Lower leg skin (tissue), 4 donors: ENCODE measurements at regions not wholly inside any gene's neighbourhood (a gene's known extent, or its start where the extent isn't known, plus 50 kb on each side); places are given as distances from the start of the nearest gene placed in this dataset.

Source experiments
- DNase-seq, 2 donors: peaks; one replicate each; pipeline ENCODE4 v3.0.0-alpha.2; 2019; ENCODE audit warnings: low spot score in 2 of 2
- H3K4me3 ChIP-seq: fragments of 200-600 bp; sonication (generic); 2 replicates; pipeline ENCODE4 v1.5.1; 2017; ENCODE audit warnings: mild to moderate bottlenecking, low read depth; ENCODE audit not compliant: poor library complexity, severe bottlenecking
- CTCF ChIP-seq, 3 donors: fragments of 450-650 bp; IDR thresholded peaks; one replicate each; pipeline ENCODE4 v1.5.1; 2016; ENCODE audit warnings: antibody characterized with exemption in 3 of 3, mild to moderate bottlenecking in 3 of 3, moderate library complexity in 2 of 3
- POLR2A ChIP-seq, 2 donors: fragments of 450-650 bp; IDR thresholded peaks; one replicate each; pipeline ENCODE4 v1.6.1; 2016 to 2017; ENCODE audit warnings: antibody characterized with exemption in 2 of 2, mild to moderate bottlenecking in 1 of 2, moderate library complexity in 1 of 2
- WGBS, 2 donors: methylation state at CpG; one replicate each; pipeline ENCODE4 v1.1.5; 2018; 5-methylcytosine and 5-hydroxymethylcytosine counted together
- intact Hi-C: fragments of 100-400 bp; cut with DNase I; formaldehyde crosslinking; loops from one replicate; pipeline ENCODE4 v1.15.0; 2023; ENCODE audit warnings: low total_unique reads

DNA sequence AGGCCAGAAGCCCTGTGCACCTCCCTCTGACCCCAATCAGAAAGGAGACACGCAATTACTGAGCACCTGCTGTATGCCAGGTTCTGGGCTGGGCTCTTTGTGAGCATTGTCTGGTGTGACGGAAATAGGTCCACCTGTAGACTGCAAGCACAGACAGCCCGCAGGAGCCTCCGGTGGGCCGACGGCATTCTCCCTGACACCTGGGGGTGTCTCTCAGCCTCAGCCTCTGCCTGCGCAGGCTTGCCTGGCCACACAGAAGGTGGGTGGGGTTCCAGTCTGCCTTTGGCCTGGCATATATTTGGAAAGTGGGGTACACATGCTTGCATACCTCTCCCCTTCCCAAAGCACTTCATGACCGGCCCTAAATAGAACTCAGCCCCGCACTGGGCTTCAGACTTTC, 129.3 kb downstream of the BUD13 start:
- WGBS, 2 donors, result 54 to 55% methylated on average over 9 of the region's 9 CpGs
- no peak overlapping the region for H3K4me3 ChIP-seq
- intact Hi-C loops, result loop anchor here (1.0 kb wide), 1 partner anchor 40 kb away; no protein-coding TSS in a partner anchor
- peak in 1 of 2 donors; percentile 84 for DNase-seq
- TF ChIP-seq POLR2A (IDR thresholded peaks at IDR 0.05), result no peak
- TF ChIP-seq CTCF (IDR thresholded peaks at IDR 0.05), result no peak

GRCh38 chr11:116642902-116643301, 129.9 kb downstream of the BUD13 start:
- no peak overlapping the region for H3K4me3 ChIP-seq
- no peak for TF ChIP-seq CTCF (IDR thresholded peaks at IDR 0.05)
- no peak for TF ChIP-seq POLR2A (IDR thresholded peaks at IDR 0.05)
- DNase-seq, result peak in 1 of 2 donors; percentile 53
- intact Hi-C loops, result loop anchor here (1.0 kb wide), 1 partner anchor 40 kb away; no protein-coding TSS in a partner anchor

DNA sequence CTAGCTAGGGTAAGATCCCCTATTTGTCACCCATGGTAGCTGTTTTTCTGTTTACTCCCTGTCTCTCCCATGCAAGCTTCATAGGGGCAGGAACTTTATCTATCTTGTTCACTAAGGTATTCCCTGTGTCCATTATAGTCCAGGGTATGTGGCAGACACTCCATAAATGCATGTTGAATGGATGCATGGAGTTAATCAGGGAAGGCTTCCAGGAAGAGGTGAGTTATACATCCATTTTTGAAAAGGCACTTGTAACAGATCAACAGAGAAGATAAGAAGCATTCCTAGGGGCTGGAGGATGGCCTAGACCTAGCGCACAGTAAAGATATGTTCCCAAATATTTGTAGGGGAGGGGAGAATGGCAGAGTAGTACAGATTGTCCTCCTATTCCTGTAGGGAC, 130.3 kb downstream of the BUD13 start:
- no peak overlapping the region for H3K4me3 ChIP-seq
- no peak for DNase-seq
- TF ChIP-seq CTCF (IDR thresholded peaks at IDR 0.05) (no peak), POLR2A (IDR thresholded peaks at IDR 0.05) (no peak)
- 95 to 100% methylated on average over 1 of the region's 1 CpG for WGBS, 2 donors
- intact Hi-C loops, result no loop called here

- no peak for TF ChIP-seq POLR2A (IDR thresholded peaks at IDR 0.05)
- no peak for TF ChIP-seq CTCF (IDR thresholded peaks at IDR 0.05)
- H3K4me3 ChIP-seq, result no peak overlapping the region
- peak in 1 of 2 donors; percentile 74 for DNase-seq
- 26 to 47% methylated on average over 5 to 11 of the region's 11 CpGs for WGBS, 2 donors
- intact Hi-C loops, result no loop called here
These were observed 131.2 kb downstream of the BUD13 start for GRCh38 chr11:116641561-116642045.

GRCh38 chr11:116640641-116641402, 132.0 kb downstream of the BUD13 start:
- no peak overlapping the region for H3K4me3 ChIP-seq
- TF ChIP-seq POLR2A (IDR thresholded peaks at IDR 0.05) (no peak), CTCF (IDR thresholded peaks at IDR 0.05) (no peak)
- WGBS, 2 donors, result 77 to 84% methylated on average over 7 of the region's 7 CpGs
- DNase-seq, result peak in 1 of 2 donors; percentile 50
- intact Hi-C loops, result no loop called here
